ENCODE measurements at regions not wholly inside any gene's neighbourhood (a gene's known extent, or its start where the extent isn't known, plus 50 kb on each side); places are given as distances from the start of the nearest gene placed in this dataset.

DNA sequence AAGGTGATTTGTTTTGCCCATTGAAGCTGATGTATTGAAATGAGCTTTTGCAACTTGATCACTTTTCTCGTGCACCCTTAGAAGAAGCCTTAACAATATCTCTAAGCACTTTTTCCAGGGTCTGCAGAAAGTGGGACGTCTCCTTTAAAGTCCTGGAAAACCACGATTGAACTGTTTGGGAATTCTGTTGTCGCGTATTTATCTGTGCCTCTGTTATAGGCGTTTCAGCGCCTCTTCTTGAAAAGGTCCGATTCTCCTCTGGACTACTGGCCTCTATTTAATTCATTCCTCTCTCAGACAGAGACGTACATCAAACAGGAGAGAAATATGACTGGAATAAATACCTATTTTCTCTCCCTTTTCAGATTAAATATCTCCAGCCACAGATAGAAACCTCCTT lies 262.4 kb upstream of the PSMD7 start:
- RAD21 ChIA-PET (ENCODE audit: unreplicated experiment): interaction anchor here (0.9 to 1.7 kb wide), 6 partner anchors 31 to 241 kb away, joined by 4 to 5 read pairs (median 4); no protein-coding TSS in a partner anchor
- FAIRE-seq (no peak), DNase-seq (ENCODE audit: low read depth, low spot score) (no peak), ATAC-seq (no peak)
- H3K4me3 ChIP-seq: no peak overlapping the region
- no peak overlapping the region for H3K9ac ChIP-seq (ENCODE audit: control insufficient read depth, insufficient read depth, low read length)
- H3K4me2 ChIP-seq (ENCODE audit: control insufficient read depth, insufficient read depth): no peak overlapping the region
- no peaks in the 10 kb centered on the region for H3K4me1 ChIP-seq (ENCODE audit: control insufficient read depth, insufficient read depth, low read length)
- no peaks in the 10 kb centered on the region for H3K36me3 ChIP-seq (ENCODE audit: control insufficient read depth in 2 of 2, insufficient read depth in 2 of 2, low read length in 1 of 2)
- no peak for TF ChIP-seq RBBP5 (conservative IDR thresholded peaks at IDR 0.05)
- TF ChIP-seq HDAC2 (IDR thresholded peaks at IDR 0.05): no peak
- TF ChIP-seq TCF12 (IDR thresholded peaks at IDR 0.05; ENCODE audit: low read depth, low read length): no peak
- no peak for TF ChIP-seq MYB (IDR thresholded peaks at IDR 0.05; ENCODE audit: borderline replicate concordance, low read depth, low read length)
- TF ChIP-seq CEBPB (IDR thresholded peaks at IDR 0.05; ENCODE audit: borderline replicate concordance in 1 of 2, low read depth in 2 of 2, low read length in 2 of 2): no peak
- no peak for TF ChIP-seq FOXM1 (IDR thresholded peaks at IDR 0.05; ENCODE audit: low read depth, low read length)
- no peak for TF ChIP-seq PML (IDR thresholded peaks at IDR 0.05; ENCODE audit: low read length)
- no peaks in the 10 kb centered on the region for H4K20me1 ChIP-seq (ENCODE audit: control insufficient read depth, insufficient read depth)
- in situ Hi-C loops (cut with MboI): no loop called here
- no peaks in the 10 kb centered on the region for H3K9me3 ChIP-seq (replicated peaks; ENCODE audit: control insufficient read depth, insufficient read depth, low read length)
- POLR2A ChIA-PET: interaction anchor here (1.5 kb wide), 1 partner anchor 74 kb away, joined by 3 read pairs; no protein-coding TSS in a partner anchor
- SMC1A ChIA-PET (ENCODE audit: uncharacterized antibody, unreplicated experiment): interaction anchor here (0.7 kb wide), 2 partner anchors 16 to 1912 kb away, joined by 3 read pairs; no protein-coding TSS in a partner anchor
- H3K27me3 ChIP-seq (replicated peaks in 1 of 2; ENCODE audit: control insufficient read depth in 2 of 2, insufficient read depth in 2 of 2, low read length in 1 of 2): no peaks in the 10 kb centered on the region
- no peaks in the 10 kb centered on the region for H3K79me2 ChIP-seq (ENCODE audit: control insufficient read depth, insufficient read depth, low read length)
- H3K27ac ChIP-seq (ENCODE audit: control insufficient read depth, insufficient read depth): no peak overlapping the region
- CTCF ChIA-PET: interaction anchor here (0.7 to 2.7 kb wide), 11 partner anchors 9 to 1202 kb away, joined by 3 to 19 read pairs (median 5); no protein-coding TSS in a partner anchor
- intact Hi-C loops (cut with micrococcal nuclease; ENCODE audit: unreplicated experiment): no loop called here
- H2AFZ ChIP-seq (ENCODE audit: control insufficient read depth, low read depth, low read length): no peak overlapping the region
- no TSS peak for BruUV-seq (replicated peaks)
- WGBS (ENCODE audit: insufficient coverage, insufficient replicate concordance, low lambda C conversion rate, missing lambda C conversion rate): 50% methylated on average over 9 of the region's 9 CpGs

DNA sequence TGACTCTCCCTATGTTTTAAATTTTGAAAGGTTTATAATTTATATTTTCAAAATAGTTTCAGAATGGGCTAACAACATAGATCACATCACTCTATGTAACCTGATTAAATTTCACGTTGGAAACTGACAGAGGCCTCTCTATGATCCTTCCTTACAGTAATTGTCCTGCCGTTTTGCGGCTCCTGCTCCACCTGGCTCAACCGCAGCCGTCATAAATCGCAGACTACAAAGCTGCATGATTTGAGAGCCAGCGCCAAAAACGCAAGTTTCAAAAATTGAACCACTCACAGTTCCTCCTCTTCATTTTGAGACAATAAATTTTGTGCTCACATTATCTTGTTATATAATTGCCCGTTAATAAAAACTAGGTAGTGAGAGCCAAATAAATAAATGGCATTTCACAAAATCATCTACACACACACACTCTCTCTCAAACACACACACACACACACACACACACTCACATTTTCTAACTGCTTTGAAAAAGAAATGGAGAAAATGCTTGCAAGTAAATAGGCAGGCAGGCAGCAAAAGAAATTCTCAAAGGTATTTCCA lies 263.1 kb upstream of the PSMD7 start:
- H3K4me1 ChIP-seq (ENCODE audit: control insufficient read depth, insufficient read depth, low read length): no peaks in the 10 kb centered on the region
- no peak overlapping the region for H3K9ac ChIP-seq (ENCODE audit: control insufficient read depth, insufficient read depth, low read length)
- DNase-seq (ENCODE audit: low read depth, low spot score) (no peak), FAIRE-seq (no peak), ATAC-seq (no peak)
- ChIA-PET POLR2A (no interaction called here), RAD21 (ENCODE audit: unreplicated experiment) (no interaction called here), SMC1A (ENCODE audit: uncharacterized antibody, unreplicated experiment) (no interaction called here), CTCF (interaction anchor here (2.3 to 2.7 kb wide), 2 partner anchors 31 to 77 kb away, joined by 7 to 11 read pairs; no protein-coding TSS in a partner anchor)
- no peaks in the 10 kb centered on the region for H4K20me1 ChIP-seq (ENCODE audit: control insufficient read depth, insufficient read depth)
- H3K4me3 ChIP-seq: no peak overlapping the region
- no peaks in the 10 kb centered on the region for H3K27me3 ChIP-seq (replicated peaks in 1 of 2; ENCODE audit: control insufficient read depth in 2 of 2, insufficient read depth in 2 of 2, low read length in 1 of 2)
- no peak overlapping the region for H2AFZ ChIP-seq (ENCODE audit: control insufficient read depth, low read depth, low read length)
- intact Hi-C loops (cut with micrococcal nuclease; ENCODE audit: unreplicated experiment) (no loop called here), in situ Hi-C loops (cut with MboI) (no loop called here)
- no peaks in the 10 kb centered on the region for H3K79me2 ChIP-seq (ENCODE audit: control insufficient read depth, insufficient read depth, low read length)
- H3K27ac ChIP-seq (ENCODE audit: control insufficient read depth, insufficient read depth): no peak overlapping the region
- no peak overlapping the region for H3K4me2 ChIP-seq (ENCODE audit: control insufficient read depth, insufficient read depth)
- H3K9me3 ChIP-seq (replicated peaks; ENCODE audit: control insufficient read depth, insufficient read depth, low read length): no peaks in the 10 kb centered on the region
- no peaks in the 10 kb centered on the region for H3K36me3 ChIP-seq (ENCODE audit: control insufficient read depth in 2 of 2, insufficient read depth in 2 of 2, low read length in 1 of 2)
- no TSS peak for BruUV-seq (replicated peaks)
- WGBS (ENCODE audit: insufficient coverage, insufficient replicate concordance, low lambda C conversion rate, missing lambda C conversion rate): 25% methylated on average over 9 of the region's 9 CpGs
- TF ChIP-seq, protein P1, sequence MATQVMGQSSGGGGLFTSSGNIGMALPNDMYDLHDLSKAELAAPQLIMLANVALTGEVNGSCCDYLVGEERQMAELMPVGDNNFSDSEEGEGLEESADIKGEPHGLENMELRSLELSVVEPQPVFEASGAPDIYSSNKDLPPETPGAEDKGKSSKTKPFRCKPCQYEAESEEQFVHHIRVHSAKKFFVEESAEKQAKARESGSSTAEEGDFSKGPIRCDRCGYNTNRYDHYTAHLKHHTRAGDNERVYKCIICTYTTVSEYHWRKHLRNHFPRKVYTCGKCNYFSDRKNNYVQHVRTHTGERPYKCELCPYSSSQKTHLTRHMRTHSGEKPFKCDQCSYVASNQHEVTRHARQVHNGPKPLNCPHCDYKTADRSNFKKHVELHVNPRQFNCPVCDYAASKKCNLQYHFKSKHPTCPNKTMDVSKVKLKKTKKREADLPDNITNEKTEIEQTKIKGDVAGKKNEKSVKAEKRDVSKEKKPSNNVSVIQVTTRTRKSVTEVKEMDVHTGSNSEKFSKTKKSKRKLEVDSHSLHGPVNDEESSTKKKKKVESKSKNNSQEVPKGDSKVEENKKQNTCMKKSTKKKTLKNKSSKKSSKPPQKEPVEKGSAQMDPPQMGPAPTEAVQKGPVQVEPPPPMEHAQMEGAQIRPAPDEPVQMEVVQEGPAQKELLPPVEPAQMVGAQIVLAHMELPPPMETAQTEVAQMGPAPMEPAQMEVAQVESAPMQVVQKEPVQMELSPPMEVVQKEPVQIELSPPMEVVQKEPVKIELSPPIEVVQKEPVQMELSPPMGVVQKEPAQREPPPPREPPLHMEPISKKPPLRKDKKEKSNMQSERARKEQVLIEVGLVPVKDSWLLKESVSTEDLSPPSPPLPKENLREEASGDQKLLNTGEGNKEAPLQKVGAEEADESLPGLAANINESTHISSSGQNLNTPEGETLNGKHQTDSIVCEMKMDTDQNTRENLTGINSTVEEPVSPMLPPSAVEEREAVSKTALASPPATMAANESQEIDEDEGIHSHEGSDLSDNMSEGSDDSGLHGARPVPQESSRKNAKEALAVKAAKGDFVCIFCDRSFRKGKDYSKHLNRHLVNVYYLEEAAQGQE (IDR thresholded peaks at IDR 0.05; ENCODE audit: low read depth, low read length): no peak
- TF ChIP-seq, protein P2, sequence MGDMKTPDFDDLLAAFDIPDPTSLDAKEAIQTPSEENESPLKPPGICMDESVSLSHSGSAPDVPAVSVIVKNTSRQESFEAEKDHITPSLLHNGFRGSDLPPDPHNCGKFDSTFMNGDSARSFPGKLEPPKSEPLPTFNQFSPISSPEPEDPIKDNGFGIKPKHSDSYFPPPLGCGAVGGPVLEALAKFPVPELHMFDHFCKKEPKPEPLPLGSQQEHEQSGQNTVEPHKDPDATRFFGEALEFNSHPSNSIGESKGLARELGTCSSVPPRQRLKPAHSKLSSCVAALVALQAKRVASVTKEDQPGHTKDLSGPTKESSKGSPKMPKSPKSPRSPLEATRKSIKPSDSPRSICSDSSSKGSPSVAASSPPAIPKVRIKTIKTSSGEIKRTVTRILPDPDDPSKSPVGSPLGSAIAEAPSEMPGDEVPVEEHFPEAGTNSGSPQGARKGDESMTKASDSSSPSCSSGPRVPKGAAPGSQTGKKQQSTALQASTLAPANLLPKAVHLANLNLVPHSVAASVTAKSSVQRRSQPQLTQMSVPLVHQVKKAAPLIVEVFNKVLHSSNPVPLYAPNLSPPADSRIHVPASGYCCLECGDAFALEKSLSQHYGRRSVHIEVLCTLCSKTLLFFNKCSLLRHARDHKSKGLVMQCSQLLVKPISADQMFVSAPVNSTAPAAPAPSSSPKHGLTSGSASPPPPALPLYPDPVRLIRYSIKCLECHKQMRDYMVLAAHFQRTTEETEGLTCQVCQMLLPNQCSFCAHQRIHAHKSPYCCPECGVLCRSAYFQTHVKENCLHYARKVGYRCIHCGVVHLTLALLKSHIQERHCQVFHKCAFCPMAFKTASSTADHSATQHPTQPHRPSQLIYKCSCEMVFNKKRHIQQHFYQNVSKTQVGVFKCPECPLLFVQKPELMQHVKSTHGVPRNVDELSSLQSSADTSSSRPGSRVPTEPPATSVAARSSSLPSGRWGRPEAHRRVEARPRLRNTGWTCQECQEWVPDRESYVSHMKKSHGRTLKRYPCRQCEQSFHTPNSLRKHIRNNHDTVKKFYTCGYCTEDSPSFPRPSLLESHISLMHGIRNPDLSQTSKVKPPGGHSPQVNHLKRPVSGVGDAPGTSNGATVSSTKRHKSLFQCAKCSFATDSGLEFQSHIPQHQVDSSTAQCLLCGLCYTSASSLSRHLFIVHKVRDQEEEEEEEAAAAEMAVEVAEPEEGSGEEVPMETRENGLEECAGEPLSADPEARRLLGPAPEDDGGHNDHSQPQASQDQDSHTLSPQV (IDR thresholded peaks at IDR 0.05): no peak
- TF ChIP-seq CHD1 (IDR thresholded peaks at IDR 0.05; ENCODE audit: low read depth, low read length): no peak
